Lower lobe of right lung (tissue), 2 donors: ENCODE measurements at regions not wholly inside any gene's neighbourhood (a gene's known extent, or its start where the extent isn't known, plus 50 kb on each side); places are given as distances from the start of the nearest gene placed in this dataset.

Experiments
- ATAC-seq, 2 donors: fragments of 200-7000 bp; cut with Tn5 transposase; one replicate each; pipeline ENCODE4 v1.9.1; 2020 to 2022; ENCODE audit warnings: mild to moderate bottlenecking in 2 of 2, moderate library complexity in 2 of 2
- DNase-seq: peaks from one replicate; pipeline ENCODE4 v3.0.0-alpha.2; 2020
- H3K27ac ChIP-seq: fragments of 200-600 bp; one replicate; pipeline ENCODE4 v1.8.0; 2022
- H3K27me3 ChIP-seq: fragments of 200-600 bp; one replicate; pipeline ENCODE4 v1.8.0; 2022; ENCODE audit warnings: low read depth
- H3K36me3 ChIP-seq: fragments of 200-600 bp; one replicate; pipeline ENCODE4 v1.8.0; 2022; ENCODE audit warnings: mild to moderate bottlenecking
- H3K4me1 ChIP-seq: fragments of 200-600 bp; one replicate; pipeline ENCODE4 v1.8.0; 2022
- H3K4me3 ChIP-seq: fragments of 200-600 bp; one replicate; pipeline ENCODE4 v1.8.0; 2022; ENCODE audit warnings: mild to moderate bottlenecking
- H3K9me3 ChIP-seq: fragments of 200-600 bp; one replicate; pipeline ENCODE4 v1.8.0; 2022
- CTCF ChIP-seq: fragments of 200-600 bp; IDR thresholded peaks from one replicate; pipeline ENCODE4 v1.8.0; 2022; ENCODE audit warnings: antibody characterized with exemption, mild to moderate bottlenecking
- intact Hi-C: fragments of 100-400 bp; cut with DNase I; formaldehyde crosslinking; loops from one replicate; pipeline ENCODE4 v1.11.0; 2022
- donor health status: DM: no; HTN: yes; CAD: no; lungs with severe emphysema.

GRCh38 chr16:62829607-62830006 is 793.4 kb upstream of the CDH8 start:
- TF ChIP-seq CTCF, result no peak
- no peak overlapping the region for H3K27ac ChIP-seq
- H3K4me1 ChIP-seq, result no peaks in the 10 kb centered on the region
- H3K4me3 ChIP-seq, result no peak overlapping the region
- ATAC-seq (no peak), DNase-seq (no peak)
- H3K27me3 ChIP-seq, result no peaks in the 10 kb centered on the region
- no peaks in the 10 kb centered on the region for H3K9me3 ChIP-seq
- intact Hi-C loops, result no loop called here
- H3K36me3 ChIP-seq, result no peaks in the 10 kb centered on the region

- Histone ChIP-seq H3K9me3 (no peaks in the 10 kb centered on the region), H3K27ac (no peak overlapping the region), H3K27me3 (no peaks in the 10 kb centered on the region), H3K4me3 (no peak overlapping the region), H3K36me3 (no peaks in the 10 kb centered on the region), H3K4me1 (no peaks in the 10 kb centered on the region)
- ATAC-seq, result no peak
- DNase-seq, result no peak
- intact Hi-C loops, result no loop called here
- TF ChIP-seq CTCF, result no peak
These were observed 792.8 kb upstream of the CDH8 start for GRCh38 chr16:62829084-62829483.

DNA sequence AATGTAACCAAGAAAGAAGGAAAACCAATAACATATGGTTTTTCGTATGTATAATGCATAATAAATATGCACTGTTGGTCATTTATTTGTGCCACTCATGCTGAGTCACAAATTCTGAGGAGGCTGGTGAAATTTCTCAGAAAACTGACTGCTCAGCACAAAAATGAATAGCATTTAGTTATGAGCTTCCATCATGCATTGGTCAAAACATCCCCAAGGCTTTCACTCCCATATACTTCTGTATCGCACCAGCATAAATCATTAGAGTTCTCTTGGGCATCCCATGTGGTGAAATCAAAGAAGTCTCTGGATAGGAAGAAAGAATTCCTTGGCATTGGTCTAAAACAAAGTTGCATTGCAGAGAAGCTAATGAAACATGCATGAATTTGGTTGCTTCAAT is 785.6 kb upstream of the CDH8 start:
- no peak overlapping the region for H3K27ac ChIP-seq
- no peaks in the 10 kb centered on the region for H3K36me3 ChIP-seq
- no peak for DNase-seq
- no peak for TF ChIP-seq CTCF
- no peak for ATAC-seq
- intact Hi-C loops, result no loop called here
- H3K9me3 ChIP-seq, result no peaks in the 10 kb centered on the region
- H3K4me3 ChIP-seq, result no peak overlapping the region
- no peaks in the 10 kb centered on the region for H3K4me1 ChIP-seq
- H3K27me3 ChIP-seq, result no peaks in the 10 kb centered on the region

- H3K27me3 ChIP-seq, result no peaks in the 10 kb centered on the region
- H3K4me1 ChIP-seq, result no peaks in the 10 kb centered on the region
- no peak for ATAC-seq
- H3K27ac ChIP-seq, result no peak overlapping the region
- no peak overlapping the region for H3K4me3 ChIP-seq
- no peaks in the 10 kb centered on the region for H3K36me3 ChIP-seq
- intact Hi-C loops, result no loop called here
- no peak for TF ChIP-seq CTCF
- H3K9me3 ChIP-seq, result no peaks in the 10 kb centered on the region
- no peak for DNase-seq
These were observed 780.8 kb upstream of the CDH8 start for GRCh38 chr16:62816971-62817519.

GRCh38 chr16:62814891-62815290 is 778.7 kb upstream of the CDH8 start:
- Histone ChIP-seq H3K4me1 (no peaks in the 10 kb centered on the region), H3K36me3 (no peaks in the 10 kb centered on the region), H3K9me3 (no peaks in the 10 kb centered on the region), H3K27me3 (no peaks in the 10 kb centered on the region), H3K27ac (no peak overlapping the region), H3K4me3 (no peak overlapping the region)
- intact Hi-C loops, result no loop called here
- TF ChIP-seq CTCF, result no peak
- ATAC-seq (no peak), DNase-seq (no peak)
